NCI-H2227 (cell line): ENCODE measurements at regions not wholly inside any gene's neighbourhood (a gene's known extent, or its start where the extent isn't known, plus 50 kb on each side); places are given as distances from the start of the nearest gene placed in this dataset.

Experiments used
- DNase-seq: peaks from one replicate; lab custom pipeline; 2025; ENCODE audit not compliant: unreplicated experiment; lab: John Stamatoyannopoulos, UW

DNA sequence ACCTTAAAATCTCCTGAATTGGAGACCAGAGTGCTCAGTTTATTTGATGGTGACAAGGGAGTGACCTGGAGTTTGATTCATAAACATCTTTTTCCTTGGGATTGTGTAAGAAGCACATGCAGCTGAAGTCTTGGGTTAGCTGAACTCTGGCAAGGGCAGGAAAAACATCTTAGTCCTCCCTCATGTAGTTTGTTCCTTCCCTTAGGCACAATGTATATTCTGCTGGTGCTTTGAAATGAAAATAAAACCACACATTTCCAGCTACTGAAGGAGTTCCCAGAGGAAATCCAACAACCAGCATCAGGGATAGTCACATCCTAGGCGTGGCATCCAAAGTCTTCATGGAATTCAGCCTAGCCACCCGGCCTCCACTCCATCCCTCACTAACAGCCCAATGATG is 95.2 kb upstream of the PAPPA start:
- DNase-seq: no peak

DNA sequence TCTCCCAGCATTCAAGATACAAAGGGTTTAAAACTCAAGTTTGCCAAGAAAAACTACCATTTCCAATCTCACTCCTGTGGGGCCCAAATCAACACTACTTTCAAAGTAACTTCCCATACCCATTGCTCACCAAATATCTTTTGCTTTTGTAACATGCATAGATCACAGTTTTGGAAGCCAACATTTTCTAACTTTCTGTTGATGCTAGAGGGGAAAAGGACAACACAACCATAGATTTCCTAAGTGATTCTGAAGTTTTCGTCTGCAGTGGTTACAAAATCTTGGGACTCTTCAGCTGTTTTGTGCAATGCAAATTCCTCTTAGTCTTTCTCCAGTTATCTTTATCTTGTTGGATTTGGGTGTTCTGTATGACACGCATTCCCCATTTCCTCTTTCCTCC is 94.1 kb upstream of the PAPPA start:
- DNase-seq: no peak

DNA sequence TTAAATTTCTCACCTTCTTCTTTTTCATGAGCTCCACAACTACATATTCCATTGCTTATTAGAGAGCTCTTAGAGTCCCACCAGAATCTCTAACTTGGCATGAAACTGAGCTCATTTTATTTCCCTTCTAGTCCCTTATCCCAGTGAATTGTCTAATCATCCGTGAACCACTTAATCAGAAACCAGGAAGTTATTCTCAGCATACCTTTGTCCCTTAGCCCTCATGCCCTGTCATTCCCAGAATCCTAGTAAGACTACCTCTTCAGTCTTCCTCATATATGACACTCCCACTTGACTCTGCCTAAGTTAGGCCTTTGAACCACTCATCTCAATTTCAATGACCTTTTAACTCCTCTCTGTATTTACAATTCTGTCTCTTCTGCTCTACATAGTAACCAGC is 93.0 kb upstream of the PAPPA start:
- DNase-seq: no peak

- DNase-seq: no peak
Measured at GRCh38 chr9:116061546-116062205, 91.9 kb upstream of the PAPPA start.

DNA sequence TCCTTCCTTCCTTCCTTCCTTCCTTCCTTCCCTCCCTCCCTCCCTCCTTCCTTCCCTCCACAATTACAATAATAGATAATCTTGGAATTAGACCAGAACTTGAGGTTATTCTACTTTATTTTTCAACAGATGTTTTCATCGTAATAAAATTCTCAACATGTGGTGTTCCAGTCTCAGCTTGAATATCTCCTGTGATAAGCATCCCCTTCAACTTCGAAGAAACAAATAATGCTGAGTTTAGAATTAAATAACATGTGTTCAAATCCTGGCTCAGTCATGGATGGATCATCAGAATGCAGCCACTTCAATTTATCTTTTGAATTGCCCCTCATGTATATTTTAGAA is 91.4 kb upstream of the PAPPA start:
- DNase-seq: no peak

DNA sequence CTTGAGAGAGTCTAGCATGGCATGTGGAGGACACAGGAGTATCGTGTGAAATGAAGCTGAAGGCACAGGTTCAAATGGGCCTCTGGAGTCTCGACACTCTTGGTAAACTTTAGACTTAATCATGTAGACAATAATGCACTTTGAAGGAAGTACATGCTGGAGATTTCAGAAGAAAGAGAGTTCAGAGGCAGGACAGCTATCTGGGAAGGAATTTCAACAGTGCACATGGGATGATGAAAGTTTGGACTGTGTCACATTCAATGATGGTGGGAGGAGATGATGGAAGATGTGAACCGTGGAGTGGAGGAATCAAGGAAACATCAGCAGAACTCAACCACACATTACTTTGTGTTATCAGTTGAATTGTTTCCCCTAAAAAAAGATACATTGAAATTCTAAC is 88.6 kb upstream of the PAPPA start:
- DNase-seq: no peak

GRCh38 chr9:116066221-116066620 is 87.4 kb upstream of the PAPPA start:
- no peak for DNase-seq

GRCh38 chr9:116067566-116067965 is 86.0 kb upstream of the PAPPA start:
- no peak for DNase-seq

GRCh38 chr9:116070256-116070914 is 83.2 kb upstream of the PAPPA start:
- DNase-seq: no peak

DNA sequence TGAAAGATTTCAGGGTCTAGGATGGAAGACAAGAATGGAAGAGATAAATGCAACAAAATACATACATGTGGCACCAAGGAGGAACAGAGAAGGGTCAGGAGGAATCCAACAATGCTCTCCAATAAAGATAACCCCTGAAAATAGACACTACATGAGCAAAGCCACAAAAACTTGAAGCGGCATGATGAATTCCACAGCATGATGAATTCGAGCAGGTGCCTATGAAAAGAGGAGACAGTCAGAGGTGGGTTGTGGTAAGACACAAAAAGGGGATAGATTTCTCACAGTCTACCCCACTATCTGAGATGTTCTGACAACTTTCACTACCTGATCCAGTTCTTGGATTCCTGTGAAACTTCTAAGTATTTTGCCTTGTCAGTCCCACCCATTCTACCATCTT is 81.5 kb upstream of the PAPPA start:
- no peak for DNase-seq

DNA sequence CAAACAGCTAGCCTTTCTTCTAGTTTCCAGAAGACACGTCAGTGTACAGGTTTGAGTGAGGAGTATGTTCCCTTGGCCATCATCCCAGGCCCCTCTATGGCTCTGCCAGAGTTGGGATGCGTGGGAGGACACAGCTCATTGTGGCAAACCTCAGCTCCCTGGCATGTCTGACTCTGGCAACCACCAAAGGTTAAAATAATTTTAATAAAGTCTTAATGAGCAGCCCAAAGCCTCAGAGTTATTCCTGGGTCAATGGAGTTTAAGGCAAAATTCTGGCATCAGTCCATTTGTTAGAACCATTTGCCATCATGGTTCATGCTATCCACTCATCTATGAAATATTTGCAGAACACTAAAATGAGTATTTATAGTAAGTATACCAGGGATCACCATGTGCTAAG is 79.8 kb upstream of the PAPPA start:
- no peak for DNase-seq

DNA sequence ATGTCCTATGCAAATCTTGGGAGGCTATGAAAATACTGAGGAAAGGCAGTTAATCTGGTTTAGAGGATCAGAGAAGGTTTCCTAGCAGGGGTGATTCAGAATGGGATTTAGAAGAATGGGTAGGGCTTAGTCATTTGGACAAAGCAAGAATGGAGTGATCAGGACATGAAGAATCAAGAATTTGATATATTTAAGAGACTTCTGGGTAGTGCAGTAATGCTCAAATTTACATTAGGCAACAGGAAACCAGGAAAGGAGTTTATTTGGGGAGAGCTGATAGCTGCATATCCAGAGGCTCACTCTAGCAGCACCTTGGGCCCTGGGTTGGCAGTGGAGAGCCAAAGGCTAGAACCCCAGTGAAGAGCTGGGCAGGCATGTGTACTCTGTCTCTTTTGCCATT is 78.9 kb upstream of the PAPPA start:
- no peak for DNase-seq

DNA sequence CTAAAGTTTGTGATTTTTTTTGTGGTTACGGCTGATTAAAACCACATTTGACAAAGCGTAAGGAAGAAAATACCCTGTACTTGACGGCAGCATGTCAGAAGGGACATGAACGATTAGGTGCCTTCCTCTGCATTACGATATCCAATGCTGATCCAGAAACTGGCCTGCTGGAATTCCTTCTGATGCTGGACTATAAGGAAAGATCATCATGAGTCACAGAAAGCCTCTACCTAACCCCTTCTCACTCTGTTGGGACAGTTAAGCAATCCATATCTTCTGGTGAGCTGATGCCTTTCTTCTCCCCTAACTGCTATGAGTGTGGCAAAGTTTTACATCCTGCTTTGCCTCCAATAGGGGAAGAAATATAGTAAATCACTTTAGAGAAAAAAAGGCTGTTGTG is 78.4 kb upstream of the PAPPA start:
- DNase-seq: no peak

DNA sequence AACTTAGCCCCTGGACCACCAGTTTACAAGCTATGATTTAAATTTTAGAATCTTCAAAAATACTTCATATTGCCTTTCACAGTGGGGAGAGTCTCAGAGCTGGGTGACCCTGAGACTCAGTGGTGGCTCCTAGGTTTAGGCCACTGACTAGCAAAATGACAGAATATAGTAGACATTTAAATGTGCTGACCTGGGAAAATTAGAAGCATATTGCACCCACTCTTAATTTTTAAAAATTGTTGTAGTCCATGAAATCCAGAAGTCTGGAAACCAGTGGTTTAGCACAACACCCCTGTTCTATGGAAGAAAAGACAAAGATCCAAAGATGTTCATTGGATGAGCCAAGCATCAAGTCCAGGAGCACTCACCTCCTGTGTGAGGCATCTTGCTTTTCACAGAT is 75.0 kb upstream of the PAPPA start:
- no peak for DNase-seq

- no peak for DNase-seq
Measured at GRCh38 chr9:116080561-116080960, 73.0 kb upstream of the PAPPA start.

- DNase-seq: no peak
Measured at GRCh38 chr9:116081435-116082115, 72.0 kb upstream of the PAPPA start.

GRCh38 chr9:116083837-116084236 is 69.8 kb upstream of the PAPPA start:
- DNase-seq: no peak

DNA sequence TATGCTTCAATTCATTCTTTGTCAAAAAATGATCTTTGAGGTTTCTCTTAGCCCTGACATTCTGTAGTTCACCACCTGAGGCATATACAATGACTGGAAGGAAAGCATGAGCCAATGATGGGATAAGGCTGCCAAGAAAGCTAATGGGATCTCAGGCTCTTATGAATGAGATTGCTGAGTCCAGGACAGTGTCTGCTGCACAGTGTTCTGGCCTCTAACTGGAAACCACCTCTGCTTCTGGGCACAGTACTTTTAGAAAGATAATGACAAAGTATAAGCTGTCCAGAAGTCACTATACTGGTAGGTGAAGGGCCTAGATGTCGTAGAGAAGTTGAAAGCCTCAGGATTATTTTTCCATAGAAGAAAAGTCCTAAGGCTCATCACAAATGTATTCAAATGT is 69.1 kb upstream of the PAPPA start:
- DNase-seq: no peak

DNA sequence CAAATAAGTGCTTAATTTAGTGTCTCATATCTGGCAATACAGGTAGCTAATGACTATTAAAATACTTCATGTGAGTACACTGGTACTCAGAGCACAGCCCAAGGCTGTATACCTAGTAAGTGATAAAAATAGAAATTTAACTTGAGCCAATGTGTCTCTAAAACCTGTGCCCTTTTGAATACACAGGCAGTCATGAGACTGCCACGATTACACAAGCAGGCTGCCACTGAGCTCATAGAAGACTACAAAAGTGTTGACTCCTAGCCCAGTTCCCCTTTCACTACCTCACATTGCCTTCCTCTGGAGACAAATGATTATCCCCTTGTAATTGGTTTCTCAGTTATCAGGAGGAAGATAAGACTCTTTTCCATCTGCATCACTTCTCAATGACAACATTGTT is 66.3 kb upstream of the PAPPA start:
- no peak for DNase-seq

DNA sequence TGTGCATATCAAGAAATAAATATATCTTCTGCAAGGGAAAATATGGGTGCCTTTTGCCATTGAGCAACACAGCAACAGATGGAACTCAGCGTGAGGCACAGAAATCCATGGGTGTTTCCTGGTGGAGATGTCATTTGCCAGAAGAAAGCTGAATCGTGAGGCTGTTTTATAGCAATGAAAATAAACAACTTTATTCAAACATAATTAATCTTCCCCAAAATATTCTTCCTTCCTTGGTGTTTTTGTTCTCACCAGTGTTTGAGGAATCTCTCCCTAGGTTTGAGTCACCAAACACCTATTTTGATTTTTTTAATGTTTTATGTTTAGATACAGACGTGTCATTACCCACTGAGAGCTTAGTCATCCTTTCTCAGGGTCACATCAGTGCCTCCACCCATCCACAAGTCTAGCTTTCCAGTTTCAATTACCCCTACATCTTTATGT is 65.8 kb upstream of the PAPPA start:
- no peak for DNase-seq

- DNase-seq: no peak
Measured at GRCh38 chr9:116088396-116088795, 65.2 kb upstream of the PAPPA start.

- no peak for DNase-seq
Measured at GRCh38 chr9:116090030-116090770, 63.4 kb upstream of the PAPPA start.
